Fibroblast of lung (primary cell): ENCODE measurements at regions not wholly inside any gene's neighbourhood (a gene's known extent, or its start where the extent isn't known, plus 50 kb on each side); places are given as distances from the start of the nearest gene placed in this dataset.

Experiments used
- DNase-seq, 2 donors: peaks; one replicate each; pipeline versions ENCODE4 v3.0.0 to v3.0.0-alpha.2; 2010; ENCODE audit warnings: low read depth in 2 of 2
- H2AFZ ChIP-seq: 2 replicates; pipeline ENCODE4 v1.5.1; 2012; ENCODE audit warnings: low read length, control low read depth, inconsistent platforms
- H3K27ac ChIP-seq: 2 replicates; pipeline ENCODE4 v1.5.1; 2011; ENCODE audit warnings: low read length, control low read depth; ENCODE audit not compliant: insufficient read depth
- H3K27me3 ChIP-seq: 2 replicates; pipeline ENCODE4 v1.5.1; 2011; ENCODE audit warnings: mild to moderate bottlenecking, low read length; ENCODE audit not compliant: control insufficient read depth, insufficient read depth
- H3K36me3 ChIP-seq: 2 replicates; pipeline ENCODE4 v1.5.1; 2011; ENCODE audit warnings: low read length; ENCODE audit not compliant: control insufficient read depth, insufficient read depth
- H3K4me1 ChIP-seq: 2 replicates; pipeline ENCODE4 v1.5.1; 2011; ENCODE audit warnings: low read length; ENCODE audit not compliant: control insufficient read depth, insufficient read depth; ENCODE audit errors: extremely low read depth
- H3K4me2 ChIP-seq: 2 replicates; pipeline ENCODE4 v1.5.1; 2011; ENCODE audit warnings: low read length, control low read depth; ENCODE audit not compliant: insufficient read depth; ENCODE audit errors: extremely low read depth
- H3K4me3 ChIP-seq, 4 experiments: fragments of 200-600 bp in 1 of 4; sonication (generic) in 1 of 4; replicated peaks in 1 of 4; 2 replicates each; pipeline ENCODE4 v1.5.1; 2011 to 2016; ENCODE audit warnings: low read length in 4 of 4, low read depth in 3 of 4, mild to moderate bottlenecking in 3 of 4, control low read depth in 2 of 4, inconsistent platforms in 1 of 4, mixed read lengths in 1 of 4; ENCODE audit not compliant: insufficient read depth in 1 of 4; ENCODE audit errors: control extremely low read depth in 1 of 4
- H3K79me2 ChIP-seq: 2 replicates; pipeline ENCODE4 v1.5.1; 2012; ENCODE audit warnings: mild to moderate bottlenecking, low read length, inconsistent platforms; ENCODE audit not compliant: control insufficient read depth, insufficient read depth
- H3K9ac ChIP-seq: 2 replicates; pipeline ENCODE4 v1.5.1; 2011; ENCODE audit warnings: mild to moderate bottlenecking, low read length, control low read depth; ENCODE audit not compliant: insufficient read depth
- H3K9me3 ChIP-seq: 2 replicates; pipeline ENCODE4 v1.5.1; 2012; ENCODE audit warnings: low read depth, low read length; ENCODE audit not compliant: control insufficient read depth, insufficient read depth
- H4K20me1 ChIP-seq: 2 replicates; pipeline ENCODE4 v1.5.1; 2011; ENCODE audit warnings: low read length; ENCODE audit not compliant: control insufficient read depth, insufficient read depth; ENCODE audit errors: extremely low read depth
- EZH2 ChIP-seq: IDR thresholded peaks from 2 replicates; pipeline ENCODE4 v1.5.1; 2012; ENCODE audit warnings: low read length, control low read depth, mild to moderate bottlenecking; ENCODE audit errors: missing control alignments
- TF ChIP-seq, protein P1 (sequence below), 2 donors: IDR thresholded peaks in 1 of 2; conservative IDR thresholded peaks in 1 of 2; 1 replicate in 1 of 2; 2 replicates in 1 of 2; pipeline ENCODE4 v1.5.1; 2011 to 2012; ENCODE audit warnings: low read length in 2 of 2, control low read depth in 1 of 2, inconsistent platforms in 1 of 2, low read depth in 1 of 2, mild to moderate bottlenecking in 1 of 2

DNA sequence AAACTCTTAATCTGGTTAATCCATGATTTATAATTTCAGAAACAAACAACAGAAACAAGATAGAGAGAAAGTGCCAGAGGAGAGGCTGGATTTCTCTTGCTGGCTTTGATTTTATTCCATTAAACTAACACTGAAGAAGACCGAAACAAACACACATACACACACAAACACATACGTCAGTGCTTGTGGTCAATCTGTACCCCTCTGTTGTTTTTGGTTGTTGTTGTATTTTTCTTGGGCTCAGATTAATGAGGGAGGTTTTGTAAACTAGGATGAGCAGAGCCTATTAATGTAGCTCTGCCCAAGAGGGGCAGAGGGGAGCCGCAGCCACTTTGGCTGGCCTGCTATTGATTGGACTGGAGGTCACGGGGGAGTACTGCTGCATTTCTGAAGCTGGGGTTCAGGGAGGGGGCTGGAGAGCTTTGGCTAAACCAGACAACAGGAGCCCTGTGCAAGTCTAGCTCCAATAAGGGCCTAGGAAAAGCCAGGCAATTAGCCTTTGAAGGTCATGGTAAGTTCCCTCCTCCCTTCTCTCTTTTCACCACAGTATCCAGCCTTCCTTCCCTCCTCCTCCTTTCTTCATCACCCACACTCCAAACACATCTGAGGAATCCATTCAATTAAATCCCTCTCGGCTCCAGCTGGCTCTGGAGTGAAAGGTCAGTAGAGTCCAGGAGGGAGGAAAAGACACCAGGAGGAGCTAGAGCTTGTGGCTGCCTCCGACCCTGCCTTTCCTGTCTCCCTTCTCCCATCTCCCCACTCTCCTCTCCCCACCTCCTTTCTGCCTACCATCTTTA is 344.1 kb upstream of the LMO3 start:
- Histone ChIP-seq H3K4me1 (no peaks in the 10 kb centered on the region), H3K27me3 (no peaks in the 10 kb centered on the region), H4K20me1 (no peaks in the 10 kb centered on the region), H3K36me3 (no peaks in the 10 kb centered on the region), H3K4me2 (no peak overlapping the region), H3K9me3 (no peaks in the 10 kb centered on the region), H2AFZ (no peak overlapping the region), H3K79me2 (no peaks in the 10 kb centered on the region), H3K27ac (no peak overlapping the region), H3K9ac (no peak overlapping the region), H3K4me3 (no peak overlapping the region)
- TF ChIP-seq EZH2: no peak
- TF ChIP-seq, protein P1, sequence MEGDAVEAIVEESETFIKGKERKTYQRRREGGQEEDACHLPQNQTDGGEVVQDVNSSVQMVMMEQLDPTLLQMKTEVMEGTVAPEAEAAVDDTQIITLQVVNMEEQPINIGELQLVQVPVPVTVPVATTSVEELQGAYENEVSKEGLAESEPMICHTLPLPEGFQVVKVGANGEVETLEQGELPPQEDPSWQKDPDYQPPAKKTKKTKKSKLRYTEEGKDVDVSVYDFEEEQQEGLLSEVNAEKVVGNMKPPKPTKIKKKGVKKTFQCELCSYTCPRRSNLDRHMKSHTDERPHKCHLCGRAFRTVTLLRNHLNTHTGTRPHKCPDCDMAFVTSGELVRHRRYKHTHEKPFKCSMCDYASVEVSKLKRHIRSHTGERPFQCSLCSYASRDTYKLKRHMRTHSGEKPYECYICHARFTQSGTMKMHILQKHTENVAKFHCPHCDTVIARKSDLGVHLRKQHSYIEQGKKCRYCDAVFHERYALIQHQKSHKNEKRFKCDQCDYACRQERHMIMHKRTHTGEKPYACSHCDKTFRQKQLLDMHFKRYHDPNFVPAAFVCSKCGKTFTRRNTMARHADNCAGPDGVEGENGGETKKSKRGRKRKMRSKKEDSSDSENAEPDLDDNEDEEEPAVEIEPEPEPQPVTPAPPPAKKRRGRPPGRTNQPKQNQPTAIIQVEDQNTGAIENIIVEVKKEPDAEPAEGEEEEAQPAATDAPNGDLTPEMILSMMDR (conservative IDR thresholded peaks at IDR 0.05 in 1 of 2, IDR thresholded peaks at IDR 0.05 in 1 of 2; ENCODE audit: low read depth in 1 of 2, low read length in 2 of 2): no peak
- DNase-seq: no peak

DNA sequence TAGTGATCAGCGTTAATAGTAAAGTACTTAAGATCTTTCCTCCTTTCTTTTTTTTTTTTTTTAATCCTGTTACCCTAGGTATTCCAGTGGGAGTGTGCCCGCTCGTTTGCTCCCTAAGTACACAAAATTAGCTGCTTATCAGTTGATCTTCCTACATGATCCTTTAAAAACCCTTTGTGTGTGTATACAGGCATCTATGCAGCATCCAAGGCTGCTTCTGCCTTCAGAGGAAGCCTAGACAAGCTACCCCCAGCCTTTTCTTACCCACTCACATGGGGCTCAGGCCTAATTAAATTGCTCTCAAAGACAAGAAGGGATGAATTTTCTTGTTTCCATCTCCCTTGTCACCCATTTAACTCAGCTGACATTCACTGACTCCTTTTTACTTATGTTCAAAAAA is 343.4 kb upstream of the LMO3 start:
- no peak overlapping the region for H2AFZ ChIP-seq
- H3K4me1 ChIP-seq: no peaks in the 10 kb centered on the region
- H3K9ac ChIP-seq: no peak overlapping the region
- DNase-seq: no peak
- no peaks in the 10 kb centered on the region for H4K20me1 ChIP-seq
- no peak overlapping the region for H3K4me2 ChIP-seq
- H3K27ac ChIP-seq: no peak overlapping the region
- H3K27me3 ChIP-seq: no peaks in the 10 kb centered on the region
- H3K79me2 ChIP-seq: no peaks in the 10 kb centered on the region
- no peaks in the 10 kb centered on the region for H3K36me3 ChIP-seq
- H3K4me3 ChIP-seq: no peak overlapping the region
- TF ChIP-seq EZH2: no peak
- TF ChIP-seq, protein P1 (conservative IDR thresholded peaks at IDR 0.05 in 1 of 2, IDR thresholded peaks at IDR 0.05 in 1 of 2; ENCODE audit: low read depth in 1 of 2, low read length in 2 of 2): no peak
- no peaks in the 10 kb centered on the region for H3K9me3 ChIP-seq

DNA sequence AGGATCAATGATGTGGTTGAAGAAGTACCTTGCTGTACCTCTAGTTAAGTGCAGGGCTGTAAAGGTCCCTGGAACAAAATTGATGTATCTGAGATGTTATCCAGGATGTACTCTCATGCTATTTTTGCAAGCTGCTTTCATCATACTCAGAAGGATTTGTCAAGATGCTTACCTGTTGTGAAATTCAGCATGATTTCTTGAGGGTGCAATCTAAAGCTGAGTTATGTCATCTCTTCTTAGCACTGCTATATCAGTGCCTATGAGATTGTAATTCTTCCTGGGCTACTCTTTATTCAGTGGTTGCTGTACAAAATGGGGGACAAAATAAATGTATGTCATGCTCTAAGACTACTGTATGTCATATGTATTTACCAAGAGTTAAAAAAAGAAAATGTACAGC is 340.7 kb upstream of the LMO3 start:
- TF ChIP-seq EZH2: no peak
- TF ChIP-seq, protein P1 (conservative IDR thresholded peaks at IDR 0.05 in 1 of 2, IDR thresholded peaks at IDR 0.05 in 1 of 2; ENCODE audit: low read depth in 1 of 2, low read length in 2 of 2): no peak
- no peaks in the 10 kb centered on the region for H3K27me3 ChIP-seq
- no peak overlapping the region for H3K4me3 ChIP-seq
- no peaks in the 10 kb centered on the region for H3K79me2 ChIP-seq
- H2AFZ ChIP-seq: no peak overlapping the region
- no peaks in the 10 kb centered on the region for H4K20me1 ChIP-seq
- H3K4me2 ChIP-seq: no peak overlapping the region
- H3K36me3 ChIP-seq: no peaks in the 10 kb centered on the region
- no peak overlapping the region for H3K27ac ChIP-seq
- DNase-seq: no peak
- H3K9ac ChIP-seq: no peak overlapping the region
- no peaks in the 10 kb centered on the region for H3K4me1 ChIP-seq
- H3K9me3 ChIP-seq: no peaks in the 10 kb centered on the region
